CD4-positive, alpha-beta T cell treated with Interleukin-17A for 1 hour (primary cell): ENCODE measurements at regions not wholly inside any gene's neighbourhood (a gene's known extent, or its start where the extent isn't known, plus 50 kb on each side); places are given as distances from the start of the nearest gene placed in this dataset.

ENCODE experiments used
- DNase-seq: peaks from one replicate; pipeline ENCODE4 v3.0.0-alpha.2; 2020

- no peak for DNase-seq
Measured at GRCh38 chr6:40265615-40266014, 321.5 kb downstream of the LRFN2 start.

- DNase-seq, result no peak
Measured at GRCh38 chr6:40263970-40264369, 323.2 kb downstream of the LRFN2 start.

- no peak for DNase-seq
Measured at GRCh38 chr6:40262363-40262762, 324.8 kb downstream of the LRFN2 start.

DNA sequence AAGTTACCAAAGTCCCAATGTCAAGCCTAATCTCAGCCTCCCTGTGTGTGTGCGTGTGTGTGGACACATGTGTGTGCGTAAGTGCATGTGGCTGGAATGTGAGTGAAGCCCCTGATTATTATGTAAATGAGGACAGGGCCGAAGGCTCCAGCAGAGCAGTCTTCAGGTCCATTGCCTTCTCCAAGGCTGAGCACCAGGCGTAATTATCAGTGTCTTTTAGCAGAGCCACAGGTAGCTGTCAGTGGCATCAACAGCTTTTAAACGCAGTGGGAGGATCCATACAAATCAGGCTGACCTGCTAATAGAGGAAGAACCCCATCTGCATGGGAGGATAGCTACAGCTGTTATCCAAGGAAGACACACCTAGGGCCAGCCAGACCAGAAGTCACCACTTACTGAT is 324.3 kb upstream of the MOCS1 start:
- no peak for DNase-seq

DNA sequence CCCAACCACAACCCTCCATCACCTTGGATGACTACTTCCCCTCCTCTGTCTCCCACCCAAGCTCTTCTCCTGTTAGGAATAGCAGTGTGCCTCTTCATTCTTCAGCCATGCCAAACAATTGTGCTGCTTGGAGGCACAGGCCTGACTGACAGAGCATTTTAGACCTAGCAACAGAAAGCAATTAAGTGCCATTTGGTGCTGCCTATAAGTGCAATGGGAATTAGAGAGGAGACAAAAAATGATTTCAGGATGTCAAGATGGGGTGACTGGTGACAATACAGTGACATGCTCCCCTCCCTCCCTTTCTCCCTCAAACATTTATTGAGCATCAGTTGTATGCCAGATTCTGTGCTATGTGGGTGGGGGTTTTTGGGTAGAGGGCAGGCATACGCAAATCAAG is 322.6 kb upstream of the MOCS1 start:
- DNase-seq, result no peak

DNA sequence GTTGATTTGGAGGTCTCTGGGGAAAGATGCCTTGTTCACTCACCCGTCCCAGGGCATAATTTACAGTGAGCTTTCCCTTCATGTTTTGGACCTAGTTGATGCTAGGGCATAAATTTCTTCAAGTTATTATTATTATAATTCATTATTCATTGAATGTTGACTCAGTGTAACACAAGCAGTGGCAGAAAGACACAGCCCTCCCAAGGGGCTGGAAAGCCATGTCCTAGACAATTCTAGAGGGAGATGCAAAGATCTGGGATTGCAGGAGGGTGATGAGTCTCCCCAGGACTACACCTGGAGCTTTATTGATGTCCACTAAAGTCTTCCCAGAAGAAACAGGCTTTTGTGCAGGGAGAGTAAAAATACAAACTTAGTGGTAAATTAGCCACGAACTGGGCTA is 322.0 kb upstream of the MOCS1 start:
- DNase-seq, result no peak

DNA sequence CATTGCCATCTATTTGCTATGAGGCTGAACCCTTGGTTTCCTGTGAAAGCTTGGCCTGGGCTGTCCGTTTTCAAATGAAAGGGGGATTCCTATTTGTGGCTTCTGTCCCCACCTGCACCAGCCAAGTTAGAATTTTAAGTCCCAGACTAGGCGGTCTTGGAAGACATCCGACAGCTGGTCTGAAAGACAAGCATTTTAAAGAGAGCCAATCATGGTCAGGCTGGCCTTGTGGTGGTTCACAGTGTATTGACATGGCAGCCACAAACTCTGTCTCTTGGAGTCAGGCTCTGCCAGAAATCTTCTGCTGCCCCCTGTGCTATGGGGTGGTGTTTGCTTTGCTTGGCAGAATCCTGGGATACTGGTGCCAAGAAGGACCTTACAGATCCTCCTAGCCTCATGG is 319.2 kb upstream of the MOCS1 start:
- DNase-seq, result no peak

DNA sequence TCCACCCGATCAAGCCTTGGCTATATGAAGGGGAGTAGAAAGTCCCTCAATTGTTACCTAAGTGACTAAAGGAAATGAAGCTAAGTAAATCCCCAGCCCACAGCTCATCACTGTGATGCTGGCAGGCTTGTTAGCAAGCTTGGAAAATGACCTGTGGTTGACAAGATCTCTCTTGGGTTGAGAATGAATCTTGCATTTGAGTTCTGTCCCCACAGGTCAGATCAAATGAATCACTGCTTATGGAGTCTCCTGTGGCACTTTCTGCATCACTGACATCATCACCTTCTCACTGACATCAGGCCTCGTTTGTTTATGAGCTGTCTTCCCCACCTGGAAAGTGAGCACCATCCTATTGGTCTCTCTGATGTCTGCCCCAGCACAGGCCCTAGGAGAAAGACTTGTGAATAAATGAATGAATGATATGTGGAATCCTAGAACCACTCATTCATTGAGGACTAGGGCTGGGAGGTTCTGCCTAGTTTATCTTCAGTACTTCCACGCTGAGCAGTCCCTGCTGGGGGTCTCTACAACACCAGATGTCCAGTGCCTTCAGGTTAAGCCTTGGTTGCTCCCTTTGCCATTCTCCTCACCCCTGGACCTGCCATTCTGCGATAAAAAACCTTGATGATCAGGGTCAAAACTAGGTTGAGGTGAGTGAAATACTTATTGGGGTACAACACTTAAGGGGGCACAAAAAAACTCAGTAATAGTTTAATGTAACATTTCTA is 318.4 kb upstream of the MOCS1 start:
- no peak for DNase-seq

- DNase-seq, result no peak
Measured at GRCh38 chr6:40251637-40252300, 317.5 kb upstream of the MOCS1 start.

DNA sequence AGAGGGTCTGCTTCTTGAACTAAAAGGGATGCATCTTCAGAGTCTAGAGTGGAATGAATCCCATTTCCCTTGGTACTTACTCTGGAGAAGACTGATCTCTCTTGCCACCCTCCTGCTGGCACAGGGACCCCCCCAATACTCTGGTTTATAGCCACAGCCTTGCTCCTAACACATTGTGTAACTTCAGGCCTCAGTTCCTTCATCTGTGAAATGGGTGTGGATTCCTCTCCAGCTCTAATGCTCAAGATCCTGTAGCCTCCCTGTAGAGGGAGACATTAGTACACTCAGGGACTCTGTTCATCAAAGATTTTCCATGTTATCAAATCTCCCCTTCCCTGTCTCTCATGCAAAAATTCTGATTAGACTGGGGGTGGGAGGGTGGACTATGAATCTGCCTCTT is 315.7 kb upstream of the MOCS1 start:
- no peak for DNase-seq

DNA sequence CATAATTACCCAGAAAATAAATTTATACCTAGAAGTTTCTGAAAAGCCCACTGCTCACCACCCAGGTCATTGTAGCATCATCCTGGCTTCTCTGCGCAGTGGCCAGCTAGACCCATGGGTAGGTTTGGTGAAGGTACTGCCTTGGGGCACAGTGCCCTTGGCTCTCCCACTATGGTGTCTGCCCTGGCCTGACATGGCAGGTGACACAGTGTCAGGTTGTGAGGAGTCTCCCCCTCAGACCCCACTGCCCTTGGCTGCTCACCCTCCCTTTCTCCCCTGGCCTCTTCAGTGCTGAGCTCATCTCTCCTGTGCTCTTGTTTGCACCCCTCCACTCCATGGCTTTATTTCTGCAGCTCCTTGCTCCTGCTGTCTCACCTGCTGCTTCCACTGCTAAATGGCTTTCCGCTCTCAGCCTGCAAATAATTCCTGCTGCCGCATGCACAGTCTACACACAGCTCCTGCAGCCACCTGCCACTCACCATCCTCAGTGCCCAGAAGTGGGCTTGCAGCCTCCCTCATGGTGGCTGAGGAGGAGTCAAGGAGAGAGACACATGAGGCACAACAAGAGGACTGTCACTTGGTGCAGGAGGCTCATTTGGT is 313.4 kb upstream of the MOCS1 start:
- no peak for DNase-seq

- DNase-seq, result no peak
Measured at GRCh38 chr6:40244699-40245098, 310.4 kb upstream of the MOCS1 start.

DNA sequence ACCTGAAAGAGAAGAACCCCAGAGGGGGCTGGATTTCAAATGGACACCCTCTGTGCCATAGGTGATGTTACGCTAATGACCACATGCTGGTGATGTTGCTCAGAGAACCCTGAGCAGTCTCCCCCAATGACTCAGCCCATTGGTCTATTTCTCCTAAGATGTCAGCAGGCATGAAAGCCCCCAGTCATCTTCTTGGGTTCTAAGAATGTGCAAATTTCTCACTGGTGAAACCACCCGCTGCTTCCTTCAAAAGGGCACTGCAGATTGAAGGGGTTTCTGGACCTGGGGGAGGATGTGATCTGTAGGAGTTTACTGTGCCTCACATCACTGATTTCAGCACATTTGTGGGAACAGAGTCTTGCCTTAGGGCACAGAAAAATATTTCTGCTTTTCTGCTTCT is 298.4 kb upstream of the MOCS1 start:
- DNase-seq, result no peak

- no peak for DNase-seq
Measured at GRCh38 chr6:40227735-40228134, 293.5 kb upstream of the MOCS1 start.

- no peak for DNase-seq
Measured at GRCh38 chr6:40222354-40222753, 288.1 kb upstream of the MOCS1 start.

- DNase-seq, result no peak
Measured at GRCh38 chr6:40219799-40220198, 285.5 kb upstream of the MOCS1 start.

DNA sequence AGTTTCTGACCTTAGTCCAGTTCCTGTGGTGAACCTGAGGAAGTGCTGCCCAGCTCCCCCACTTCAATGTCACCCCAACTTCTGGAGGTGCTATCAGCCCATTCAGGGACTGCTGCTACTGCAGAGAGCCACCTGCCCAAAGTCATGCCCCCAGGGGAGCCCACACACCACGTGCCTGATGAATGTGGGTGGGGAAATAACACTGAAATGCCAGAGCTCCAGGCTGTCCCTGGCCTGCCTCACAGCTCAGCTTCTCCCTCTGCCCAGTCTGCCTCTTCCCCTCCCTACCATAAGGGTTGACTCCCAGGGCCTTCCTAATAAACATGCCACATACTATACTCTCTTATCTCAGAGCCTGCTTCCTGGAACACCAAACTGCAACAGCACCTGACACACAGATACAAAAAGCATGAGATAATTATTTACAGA is 276.4 kb upstream of the MOCS1 start:
- no peak for DNase-seq

- no peak for DNase-seq
Measured at GRCh38 chr6:40205801-40206200, 271.5 kb upstream of the MOCS1 start.

DNA sequence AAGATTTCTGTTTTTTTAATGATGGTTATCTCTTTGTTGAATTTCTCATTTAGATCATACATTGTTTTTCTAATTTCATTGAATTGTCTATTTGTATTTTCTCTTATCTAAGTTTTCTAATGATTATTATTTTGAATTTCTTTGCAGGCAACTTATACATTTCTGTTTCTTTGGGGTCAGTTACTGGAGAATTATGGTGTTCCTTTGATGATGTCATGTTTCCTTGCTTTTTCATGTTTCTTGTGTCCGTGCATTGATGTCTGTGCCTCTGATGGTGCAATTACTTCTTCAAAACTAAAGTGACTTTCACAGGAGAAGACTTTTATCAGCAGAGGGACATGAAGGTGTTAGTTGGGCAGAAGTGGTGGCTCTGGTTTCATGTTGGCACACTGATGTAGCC is 270.7 kb upstream of the MOCS1 start:
- no peak for DNase-seq

DNA sequence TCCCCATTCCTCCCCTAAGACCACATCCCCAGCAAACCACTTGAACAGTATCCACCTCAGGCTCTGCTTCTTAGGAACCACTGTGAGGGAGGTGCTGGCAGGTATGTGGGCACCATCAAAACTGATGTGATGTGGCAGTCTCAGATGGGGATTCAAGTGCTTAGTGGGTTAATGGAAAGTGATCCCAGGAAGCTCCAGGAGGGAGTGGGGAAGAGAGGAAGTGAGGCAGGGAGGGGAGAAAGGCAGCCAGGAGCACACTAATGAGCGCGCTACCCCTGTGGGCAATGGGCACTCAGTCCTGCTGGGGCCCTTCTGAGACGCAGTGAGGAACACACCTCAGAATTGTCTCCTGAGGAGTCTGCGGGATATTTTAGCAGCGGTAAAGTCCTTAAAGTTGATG is 263.1 kb upstream of the MOCS1 start:
- no peak for DNase-seq

- DNase-seq, result no peak
Measured at GRCh38 chr6:40196135-40196518, 261.9 kb upstream of the MOCS1 start.

GRCh38 chr6:40195428-40196134 is 261.3 kb upstream of the MOCS1 start:
- DNase-seq, result no peak

DNA sequence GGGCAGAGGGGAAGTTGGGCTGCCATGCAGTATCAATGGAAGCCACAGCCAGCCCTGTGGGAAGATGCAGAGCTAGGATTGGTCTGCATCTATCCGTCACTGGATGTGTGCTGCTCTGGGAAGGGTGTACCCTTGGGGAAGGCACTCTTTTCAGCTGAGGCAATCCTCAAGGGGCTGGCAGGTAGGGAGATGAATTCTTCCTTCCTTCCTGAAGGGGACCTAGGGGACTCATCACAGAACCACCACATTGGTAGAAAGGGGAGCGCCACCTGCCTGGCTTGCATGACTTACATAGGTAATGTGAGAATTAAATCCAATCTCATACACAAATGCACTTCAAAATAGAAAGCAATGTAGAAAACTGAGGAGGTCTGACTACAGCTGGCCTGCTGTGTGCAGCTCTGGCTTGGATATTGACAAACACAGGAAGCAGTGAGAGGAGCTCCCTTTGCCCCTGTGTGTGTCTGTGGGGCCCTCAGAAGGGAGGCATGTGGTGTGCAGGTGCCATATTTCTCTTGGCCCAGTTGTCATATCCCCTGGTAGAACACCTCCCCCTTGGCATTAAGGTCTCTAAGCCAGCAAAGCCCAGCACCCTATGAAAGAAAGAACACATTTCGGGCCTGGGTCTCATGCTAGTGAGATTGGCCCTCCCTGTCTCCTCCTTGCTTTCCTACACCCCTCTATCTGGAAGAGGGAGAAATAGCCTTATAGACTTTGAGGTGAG is 260.3 kb upstream of the MOCS1 start:
- no peak for DNase-seq
